ENCODE measurements at regions not wholly inside any gene's neighbourhood (a gene's known extent, or its start where the extent isn't known, plus 50 kb on each side); places are given as distances from the start of the nearest gene placed in this dataset.

GRCh38 chr14:94885481-94886155, 115.7 kb upstream of the GSC start:
- no peak for DNase-seq

- DNase-seq, result no peak
These were observed 114.8 kb upstream of the GSC start for GRCh38 chr14:94884616-94885230.

- no peak for DNase-seq
These were observed 112.5 kb upstream of the GSC start for GRCh38 chr14:94882401-94882800.

- DNase-seq, result no peak
These were observed 111.0 kb upstream of the GSC start for GRCh38 chr14:94880876-94881275.

- DNase-seq, result no peak
These were observed 110.2 kb upstream of the GSC start for GRCh38 chr14:94880106-94880505.

- no peak for DNase-seq
These were observed 109.6 kb upstream of the GSC start for GRCh38 chr14:94879537-94879936.

- DNase-seq, result no peak
These were observed 106.4 kb upstream of the GSC start for GRCh38 chr14:94876306-94876705.

- DNase-seq, result no peak
These were observed 105.3 kb upstream of the GSC start for GRCh38 chr14:94875256-94875655.

- no peak for DNase-seq
These were observed 98.8 kb upstream of the GSC start for GRCh38 chr14:94868772-94869072.

GRCh38 chr14:94867946-94868771, 98.2 kb upstream of the GSC start:
- DNase-seq, result no peak

- DNase-seq, result no peak
These were observed 97.3 kb upstream of the GSC start for GRCh38 chr14:94867209-94867608.

- DNase-seq, result no peak
These were observed 94.7 kb upstream of the GSC start for GRCh38 chr14:94864387-94865195.

GRCh38 chr14:94863366-94863765, 93.5 kb upstream of the GSC start:
- no peak for DNase-seq

GRCh38 chr14:94857950-94858349, 88.0 kb upstream of the GSC start:
- no peak for DNase-seq

GRCh38 chr14:94853920-94854319, 84.0 kb upstream of the GSC start:
- no peak for DNase-seq

- DNase-seq, result no peak
These were observed 80.6 kb upstream of the GSC start for GRCh38 chr14:94850309-94851211.

GRCh38 chr14:94844593-94845152, 74.8 kb upstream of the GSC start:
- no peak for DNase-seq

GRCh38 chr14:94840467-94840866, 70.6 kb upstream of the GSC start:
- no peak for DNase-seq

GRCh38 chr14:94839348-94839747, 69.4 kb upstream of the GSC start:
- DNase-seq, result no peak

GRCh38 chr14:94836849-94837248, 66.9 kb upstream of the GSC start:
- no peak for DNase-seq

- DNase-seq, result no peak
These were observed 63.7 kb upstream of the GSC start for GRCh38 chr14:94833633-94834032.

- DNase-seq, result no peak
These were observed 61.2 kb upstream of the GSC start for GRCh38 chr14:94831085-94831484.

Measured in suppressor macrophage (primary cell).